ENCODE measurements at regions not wholly inside any gene's neighbourhood (a gene's known extent, or its start where the extent isn't known, plus 50 kb on each side); places are given as distances from the start of the nearest gene placed in this dataset.

- TF ChIP-seq POLR2AphosphoS5 (IDR thresholded peaks at IDR 0.05; ENCODE audit: borderline replicate concordance, low read depth, low read length), result no peak
- no peak for TF ChIP-seq EZH2 (IDR thresholded peaks at IDR 0.05)
- no peak for TF ChIP-seq FOXP2 (optimal IDR thresholded peaks at IDR 0.05; ENCODE audit: control extremely low read depth, extremely low read length, insufficient read depth)
- DNase-seq (ENCODE audit: low read depth, low spot score), result no peak
- Histone ChIP-seq H3K36me3 (ENCODE audit: insufficient read depth, low read length) (no peaks in the 10 kb centered on the region), H3K27ac (no peak overlapping the region), H3K4me3 (no peak overlapping the region), H3K9ac (ENCODE audit: insufficient read length) (no peak overlapping the region), H3K9me3 (ENCODE audit: low read depth, low read length) (no peaks in the 10 kb centered on the region)
Observed at GRCh38 chr4:156419080-156419685, 465.5 kb upstream of the CTSO start.

GRCh38 chr4:156414406-156414805 is 460.7 kb upstream of the CTSO start:
- DNase-seq (ENCODE audit: low read depth, low spot score), result no peak
- Histone ChIP-seq H3K9me3 (ENCODE audit: low read depth, low read length) (no peaks in the 10 kb centered on the region), H3K27ac (no peak overlapping the region), H3K4me3 (no peak overlapping the region), H3K36me3 (ENCODE audit: insufficient read depth, low read length) (no peaks in the 10 kb centered on the region), H3K9ac (ENCODE audit: insufficient read length) (no peak overlapping the region)
- TF ChIP-seq EZH2 (IDR thresholded peaks at IDR 0.05) (no peak), FOXP2 (optimal IDR thresholded peaks at IDR 0.05; ENCODE audit: control extremely low read depth, extremely low read length, insufficient read depth) (no peak), POLR2AphosphoS5 (IDR thresholded peaks at IDR 0.05; ENCODE audit: borderline replicate concordance, low read depth, low read length) (no peak)

- no peak for DNase-seq (ENCODE audit: low read depth, low spot score)
- TF ChIP-seq POLR2AphosphoS5 (IDR thresholded peaks at IDR 0.05; ENCODE audit: borderline replicate concordance, low read depth, low read length), result no peak
- no peak for TF ChIP-seq EZH2 (IDR thresholded peaks at IDR 0.05)
- TF ChIP-seq FOXP2 (optimal IDR thresholded peaks at IDR 0.05; ENCODE audit: control extremely low read depth, extremely low read length, insufficient read depth), result no peak
- H3K36me3 ChIP-seq (ENCODE audit: insufficient read depth, low read length), result no peaks in the 10 kb centered on the region
- no peak overlapping the region for H3K27ac ChIP-seq
- no peaks in the 10 kb centered on the region for H3K9me3 ChIP-seq (ENCODE audit: low read depth, low read length)
- no peak overlapping the region for H3K9ac ChIP-seq (ENCODE audit: insufficient read length)
- H3K4me3 ChIP-seq, result no peak overlapping the region
Observed at GRCh38 chr4:156413239-156414135, 459.8 kb upstream of the CTSO start.

- Histone ChIP-seq H3K9ac (ENCODE audit: insufficient read length) (no peak overlapping the region), H3K9me3 (ENCODE audit: low read depth, low read length) (peaks cover 3% of the 10 kb centered on the region; the same call in 1 of the 2 replicates), H3K27ac (no peak overlapping the region), H3K4me3 (no peak overlapping the region), H3K36me3 (ENCODE audit: insufficient read depth, low read length) (no peaks in the 10 kb centered on the region)
- no peak for DNase-seq (ENCODE audit: low read depth, low spot score)
- TF ChIP-seq EZH2 (IDR thresholded peaks at IDR 0.05) (no peak), POLR2AphosphoS5 (IDR thresholded peaks at IDR 0.05; ENCODE audit: borderline replicate concordance, low read depth, low read length) (no peak), FOXP2 (optimal IDR thresholded peaks at IDR 0.05; ENCODE audit: control extremely low read depth, extremely low read length, insufficient read depth) (no peak)
Observed at GRCh38 chr4:156411531-156411930, 457.9 kb upstream of the CTSO start.

- H3K9ac ChIP-seq (ENCODE audit: insufficient read length), result no peak overlapping the region
- peak overlapping the region; percentile 91 for H3K27ac ChIP-seq
- TF ChIP-seq FOXP2 (optimal IDR thresholded peaks at IDR 0.05; ENCODE audit: control extremely low read depth, extremely low read length, insufficient read depth), result no peak
- no peak for TF ChIP-seq EZH2 (IDR thresholded peaks at IDR 0.05)
- TF ChIP-seq POLR2AphosphoS5 (IDR thresholded peaks at IDR 0.05; ENCODE audit: borderline replicate concordance, low read depth, low read length), result no peak
- peaks cover 4% of the 10 kb centered on the region; the same call in 1 of the 2 replicates for H3K9me3 ChIP-seq (ENCODE audit: low read depth, low read length)
- DNase-seq (ENCODE audit: low read depth, low spot score), result peak; percentile 52
- H3K4me3 ChIP-seq, result peak overlapping the region; percentile 53
- H3K36me3 ChIP-seq (ENCODE audit: insufficient read depth, low read length), result no peaks in the 10 kb centered on the region
Observed at GRCh38 chr4:156408749-156409148, 455.1 kb upstream of the CTSO start.

GRCh38 chr4:156401371-156401770 is 447.7 kb upstream of the CTSO start:
- TF ChIP-seq FOXP2 (optimal IDR thresholded peaks at IDR 0.05; ENCODE audit: control extremely low read depth, extremely low read length, insufficient read depth), result no peak
- Histone ChIP-seq H3K27ac (no peak overlapping the region), H3K36me3 (ENCODE audit: insufficient read depth, low read length) (no peaks in the 10 kb centered on the region), H3K4me3 (no peak overlapping the region), H3K9me3 (ENCODE audit: low read depth, low read length) (peaks cover 5% of the 10 kb centered on the region; the same call in 1 of the 2 replicates), H3K9ac (ENCODE audit: insufficient read length) (no peak overlapping the region)
- DNase-seq (ENCODE audit: low read depth, low spot score), result no peak

- Histone ChIP-seq H3K9ac (ENCODE audit: insufficient read length) (no peak overlapping the region), H3K4me3 (no peak overlapping the region), H3K36me3 (ENCODE audit: insufficient read depth, low read length) (no peaks in the 10 kb centered on the region), H3K9me3 (ENCODE audit: low read depth, low read length) (no peaks in the 10 kb centered on the region), H3K27ac (no peak overlapping the region)
- no peak for DNase-seq (ENCODE audit: low read depth, low spot score)
- TF ChIP-seq EZH2 (IDR thresholded peaks at IDR 0.05), result no peak
- TF ChIP-seq FOXP2 (optimal IDR thresholded peaks at IDR 0.05; ENCODE audit: control extremely low read depth, extremely low read length, insufficient read depth), result no peak
- no peak for TF ChIP-seq POLR2AphosphoS5 (IDR thresholded peaks at IDR 0.05; ENCODE audit: borderline replicate concordance, low read depth, low read length)
Observed at GRCh38 chr4:156396534-156396933, 442.9 kb upstream of the CTSO start.

GRCh38 chr4:156391325-156391653 is 437.6 kb upstream of the CTSO start:
- no peak overlapping the region for H3K9ac ChIP-seq (ENCODE audit: insufficient read length)
- H3K4me3 ChIP-seq, result no peak overlapping the region
- no peak for DNase-seq (ENCODE audit: low read depth, low spot score)
- H3K9me3 ChIP-seq (ENCODE audit: low read depth, low read length), result no peaks in the 10 kb centered on the region
- no peaks in the 10 kb centered on the region for H3K36me3 ChIP-seq (ENCODE audit: insufficient read depth, low read length)
- no peak overlapping the region for H3K27ac ChIP-seq
- TF ChIP-seq POLR2AphosphoS5 (IDR thresholded peaks at IDR 0.05; ENCODE audit: borderline replicate concordance, low read depth, low read length), result no peak
- no peak for TF ChIP-seq EZH2 (IDR thresholded peaks at IDR 0.05)
- no peak for TF ChIP-seq FOXP2 (optimal IDR thresholded peaks at IDR 0.05; ENCODE audit: control extremely low read depth, extremely low read length, insufficient read depth)
